Liver (tissue), 3 donors: ENCODE measurements at regions not wholly inside any gene's neighbourhood (a gene's known extent, or its start where the extent isn't known, plus 50 kb on each side); places are given as distances from the start of the nearest gene placed in this dataset.

ENCODE experiments used
- MAX ChIP-seq: IDR thresholded peaks from 2 replicates; pipeline ENCODE4 v1.6.1; 2016; ENCODE audit warnings: antibody characterized with exemption
- TAF1 ChIP-seq: conservative IDR thresholded peaks from 2 replicates; pipeline ENCODE4 v1.6.1; 2016; ENCODE audit warnings: antibody characterized with exemption, mild to moderate bottlenecking
- TF ChIP-seq, protein P1 (sequence below): fragments of 150-350 bp; IDR thresholded peaks from 2 replicates; pipeline ENCODE4 v1.5.1; 2017; ENCODE audit warnings: improper control_type of control experiment, low read depth, low read length; ENCODE audit not compliant: missing input control
- TF ChIP-seq, protein P2 (sequence below): IDR thresholded peaks from 2 replicates; pipeline ENCODE4 v1.6.1; 2016; ENCODE audit warnings: antibody characterized with exemption, mild to moderate bottlenecking
- donor health status: healthy.
- donor health status: healthy.

DNA sequence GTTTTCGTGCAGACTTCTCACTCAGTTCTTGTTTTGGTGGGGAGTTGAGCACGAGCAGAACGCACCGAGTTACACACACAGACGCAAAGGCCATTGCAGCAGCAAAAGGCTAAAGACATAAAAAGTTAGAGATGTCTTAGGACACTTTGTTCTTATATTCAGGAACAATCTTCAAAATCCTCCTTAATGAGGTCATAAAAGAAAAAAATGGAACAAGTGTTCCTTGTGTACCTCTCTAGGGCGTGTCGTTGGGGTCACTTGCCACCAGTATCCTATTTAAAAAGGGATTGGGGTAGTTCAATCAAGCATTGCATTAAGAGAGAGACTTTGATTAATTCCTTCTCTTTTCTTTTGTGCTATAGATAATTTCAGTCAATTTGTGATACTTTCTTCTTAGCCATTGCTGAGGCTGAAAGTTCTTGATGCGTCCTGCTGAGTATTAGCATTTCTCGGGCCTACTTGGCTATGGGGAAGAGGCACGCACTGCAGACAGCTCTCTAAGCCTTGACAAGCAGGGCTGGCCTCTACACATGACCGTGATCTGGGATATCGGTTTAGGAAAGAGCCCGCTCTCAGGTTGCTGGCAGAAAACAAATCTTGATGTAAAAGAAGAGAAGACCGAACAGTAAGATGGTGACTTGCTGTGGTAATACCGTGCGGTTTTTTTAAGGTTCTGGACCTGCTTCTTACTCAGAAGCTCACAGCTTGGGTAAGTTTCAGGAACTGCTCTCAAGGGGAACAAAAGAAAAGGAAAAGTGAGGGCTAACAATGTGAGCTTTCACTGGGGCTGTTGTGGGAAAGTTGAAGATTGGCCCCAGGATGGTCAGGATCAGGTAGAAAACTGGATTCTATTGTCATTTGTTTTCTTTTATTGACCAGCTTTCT, 223.6 kb downstream of the TM9SF2 start:
- TF ChIP-seq TAF1 (no peak), MAX (no peak)
- TF ChIP-seq, protein P1, sequence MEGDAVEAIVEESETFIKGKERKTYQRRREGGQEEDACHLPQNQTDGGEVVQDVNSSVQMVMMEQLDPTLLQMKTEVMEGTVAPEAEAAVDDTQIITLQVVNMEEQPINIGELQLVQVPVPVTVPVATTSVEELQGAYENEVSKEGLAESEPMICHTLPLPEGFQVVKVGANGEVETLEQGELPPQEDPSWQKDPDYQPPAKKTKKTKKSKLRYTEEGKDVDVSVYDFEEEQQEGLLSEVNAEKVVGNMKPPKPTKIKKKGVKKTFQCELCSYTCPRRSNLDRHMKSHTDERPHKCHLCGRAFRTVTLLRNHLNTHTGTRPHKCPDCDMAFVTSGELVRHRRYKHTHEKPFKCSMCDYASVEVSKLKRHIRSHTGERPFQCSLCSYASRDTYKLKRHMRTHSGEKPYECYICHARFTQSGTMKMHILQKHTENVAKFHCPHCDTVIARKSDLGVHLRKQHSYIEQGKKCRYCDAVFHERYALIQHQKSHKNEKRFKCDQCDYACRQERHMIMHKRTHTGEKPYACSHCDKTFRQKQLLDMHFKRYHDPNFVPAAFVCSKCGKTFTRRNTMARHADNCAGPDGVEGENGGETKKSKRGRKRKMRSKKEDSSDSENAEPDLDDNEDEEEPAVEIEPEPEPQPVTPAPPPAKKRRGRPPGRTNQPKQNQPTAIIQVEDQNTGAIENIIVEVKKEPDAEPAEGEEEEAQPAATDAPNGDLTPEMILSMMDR: no peak
- TF ChIP-seq, protein P2, sequence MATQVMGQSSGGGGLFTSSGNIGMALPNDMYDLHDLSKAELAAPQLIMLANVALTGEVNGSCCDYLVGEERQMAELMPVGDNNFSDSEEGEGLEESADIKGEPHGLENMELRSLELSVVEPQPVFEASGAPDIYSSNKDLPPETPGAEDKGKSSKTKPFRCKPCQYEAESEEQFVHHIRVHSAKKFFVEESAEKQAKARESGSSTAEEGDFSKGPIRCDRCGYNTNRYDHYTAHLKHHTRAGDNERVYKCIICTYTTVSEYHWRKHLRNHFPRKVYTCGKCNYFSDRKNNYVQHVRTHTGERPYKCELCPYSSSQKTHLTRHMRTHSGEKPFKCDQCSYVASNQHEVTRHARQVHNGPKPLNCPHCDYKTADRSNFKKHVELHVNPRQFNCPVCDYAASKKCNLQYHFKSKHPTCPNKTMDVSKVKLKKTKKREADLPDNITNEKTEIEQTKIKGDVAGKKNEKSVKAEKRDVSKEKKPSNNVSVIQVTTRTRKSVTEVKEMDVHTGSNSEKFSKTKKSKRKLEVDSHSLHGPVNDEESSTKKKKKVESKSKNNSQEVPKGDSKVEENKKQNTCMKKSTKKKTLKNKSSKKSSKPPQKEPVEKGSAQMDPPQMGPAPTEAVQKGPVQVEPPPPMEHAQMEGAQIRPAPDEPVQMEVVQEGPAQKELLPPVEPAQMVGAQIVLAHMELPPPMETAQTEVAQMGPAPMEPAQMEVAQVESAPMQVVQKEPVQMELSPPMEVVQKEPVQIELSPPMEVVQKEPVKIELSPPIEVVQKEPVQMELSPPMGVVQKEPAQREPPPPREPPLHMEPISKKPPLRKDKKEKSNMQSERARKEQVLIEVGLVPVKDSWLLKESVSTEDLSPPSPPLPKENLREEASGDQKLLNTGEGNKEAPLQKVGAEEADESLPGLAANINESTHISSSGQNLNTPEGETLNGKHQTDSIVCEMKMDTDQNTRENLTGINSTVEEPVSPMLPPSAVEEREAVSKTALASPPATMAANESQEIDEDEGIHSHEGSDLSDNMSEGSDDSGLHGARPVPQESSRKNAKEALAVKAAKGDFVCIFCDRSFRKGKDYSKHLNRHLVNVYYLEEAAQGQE: no peak
